ENCODE measurements at regions not wholly inside any gene's neighbourhood (a gene's known extent, or its start where the extent isn't known, plus 50 kb on each side); places are given as distances from the start of the nearest gene placed in this dataset.
"Not testable (repeated sequence)": the region's sequence is repeated elsewhere in the genome, so short reads cannot be mapped to it uniquely, and the experiment has no call there.

DNA sequence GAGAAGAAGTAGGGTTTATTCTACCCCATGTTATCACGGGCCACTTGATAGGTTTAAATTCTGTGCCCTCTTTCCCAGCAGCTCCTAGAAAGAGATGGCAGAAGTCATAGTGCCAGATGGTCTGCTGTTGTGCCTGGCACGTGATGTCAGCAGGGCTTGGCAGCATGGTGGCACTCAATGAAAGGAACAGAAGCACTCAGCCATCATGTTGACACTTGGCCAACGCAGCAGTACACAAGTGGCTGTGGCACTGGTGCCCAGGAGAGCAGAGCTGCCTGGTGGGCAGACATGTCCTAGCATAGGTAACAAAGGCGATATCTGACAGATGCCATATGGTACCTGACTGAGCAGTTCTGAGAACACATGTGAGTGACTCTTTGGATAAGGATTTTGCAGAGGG, 796.4 kb upstream of the ACO1 start:
- DNase-seq (no peak), ATAC-seq (ENCODE audit: poor library complexity) (no peak)
- intact Hi-C loops (cut with DNase I): no loop called here

DNA sequence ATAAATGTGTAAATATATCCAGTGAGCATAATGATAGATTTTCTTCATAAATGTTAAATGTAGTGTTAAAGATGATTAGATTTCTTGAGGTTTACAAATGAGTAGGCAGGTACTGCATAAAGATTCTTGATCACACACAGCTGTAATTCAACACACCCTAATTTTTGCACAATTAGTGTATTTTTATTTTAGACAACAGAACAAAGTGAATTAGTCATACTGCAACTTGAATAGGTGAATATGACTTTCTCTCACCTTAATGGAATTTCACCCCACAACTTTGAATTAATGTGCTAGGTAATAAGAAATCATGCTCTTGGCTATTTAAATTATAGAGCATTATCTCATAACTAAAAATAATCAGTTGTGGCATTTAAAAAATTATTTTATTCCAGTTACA, 795.7 kb upstream of the ACO1 start:
- DNase-seq (no peak), ATAC-seq (ENCODE audit: poor library complexity) (no peak)
- intact Hi-C loops (cut with DNase I): no loop called here

DNA sequence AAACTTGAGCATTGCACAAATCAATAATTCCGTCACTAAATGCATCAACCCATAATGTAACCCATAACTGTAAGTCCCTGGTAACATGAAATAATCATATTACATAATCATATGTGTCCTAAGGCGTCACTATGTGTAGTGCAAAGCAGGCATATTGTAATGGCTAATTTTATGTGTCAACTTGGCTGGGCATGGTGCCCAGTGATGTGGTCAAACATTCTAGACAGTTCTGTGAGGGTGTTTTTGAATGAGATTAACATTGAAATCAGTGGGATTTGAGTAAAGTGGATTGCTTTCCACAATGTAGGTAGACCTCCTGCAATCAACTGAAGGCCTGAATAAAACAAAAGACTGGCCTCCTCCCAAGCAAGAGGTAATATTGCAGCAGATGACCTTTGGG, 794.4 kb upstream of the ACO1 start:
- ATAC-seq (ENCODE audit: poor library complexity) (no peak), DNase-seq (no peak)
- intact Hi-C loops (cut with DNase I): no loop called here

DNA sequence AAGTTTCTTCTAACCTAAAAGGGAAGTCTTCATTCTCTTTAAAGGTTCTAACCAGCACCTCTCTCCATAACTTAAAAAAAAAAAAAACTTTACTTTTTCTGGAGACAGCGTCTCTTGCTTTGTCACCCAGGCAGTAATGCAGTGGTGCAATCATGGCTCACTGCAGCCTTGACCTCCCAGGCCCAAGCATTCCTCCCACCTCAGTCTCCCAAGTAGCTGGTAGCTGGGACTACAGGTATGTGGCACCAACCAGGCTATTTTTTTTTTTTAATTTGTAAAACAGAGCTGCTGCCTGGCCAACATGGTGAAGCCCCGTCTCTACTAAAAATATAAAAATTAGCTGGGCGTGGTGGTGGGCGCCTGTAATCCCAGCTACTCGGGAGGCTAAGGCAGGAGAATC, 787.4 kb upstream of the ACO1 start:
- ATAC-seq (ENCODE audit: poor library complexity); intact Hi-C loops (cut with DNase I); DNase-seq: not testable (repeated sequence)

DNA sequence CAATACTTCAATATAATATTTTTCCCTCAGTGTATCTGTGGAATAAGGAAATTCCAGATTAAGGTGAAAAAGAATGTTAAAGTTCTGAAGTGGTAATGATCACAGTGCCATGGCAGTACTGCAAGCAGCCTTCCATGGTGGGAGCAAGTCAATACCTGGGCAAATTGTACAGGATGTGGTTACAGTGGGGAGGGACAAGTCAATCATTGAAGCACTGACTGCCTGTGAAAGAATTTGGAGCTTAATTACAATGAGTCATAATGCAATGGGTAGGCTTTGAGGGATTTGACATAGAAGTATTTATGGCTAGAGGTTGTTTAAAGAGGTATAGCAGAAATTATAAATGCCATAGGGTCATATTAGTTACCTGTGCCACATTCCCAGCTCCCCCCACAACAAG, 786.5 kb upstream of the ACO1 start:
- intact Hi-C loops (cut with DNase I): no loop called here
- ATAC-seq (ENCODE audit: poor library complexity) (no peak), DNase-seq (no peak)

DNA sequence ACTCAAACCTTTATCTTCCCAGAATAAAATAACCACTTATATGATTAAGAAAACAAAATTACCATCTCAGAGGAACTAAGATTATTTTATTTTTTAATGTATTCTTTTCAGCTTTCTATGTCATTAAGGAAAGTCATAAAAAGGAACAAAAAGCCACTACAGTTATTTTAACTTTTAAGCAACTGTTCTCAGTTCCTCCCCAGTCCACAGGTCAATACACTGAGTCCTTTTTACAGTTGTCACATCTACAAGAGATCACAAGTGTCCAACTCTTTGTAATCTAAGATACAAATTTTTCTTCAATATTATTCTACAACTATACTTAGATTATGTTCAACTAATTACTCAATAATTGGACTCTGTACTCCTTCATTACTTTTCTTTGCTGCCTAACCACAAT, 782.8 kb upstream of the ACO1 start:
- ATAC-seq (ENCODE audit: poor library complexity) (no peak), DNase-seq (no peak)
- intact Hi-C loops (cut with DNase I): no loop called here

DNA sequence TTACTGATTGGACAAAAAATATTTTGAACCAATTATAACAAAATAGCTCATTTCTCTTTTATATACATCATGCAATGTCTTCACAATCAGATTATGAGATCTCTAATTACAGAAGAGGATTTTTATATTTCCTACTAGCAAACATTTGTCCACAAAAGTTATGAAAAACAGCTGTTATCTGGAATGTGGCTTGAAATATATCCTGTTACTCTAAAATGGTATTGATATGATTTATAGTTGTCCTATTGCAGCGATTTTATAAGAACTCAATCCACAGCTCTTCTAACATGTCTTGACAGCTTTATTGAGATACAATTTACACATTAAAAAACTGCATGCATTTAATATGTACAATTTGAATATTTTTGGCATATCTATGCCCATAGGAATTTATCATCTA, 779.9 kb upstream of the ACO1 start:
- no peak for ATAC-seq (ENCODE audit: poor library complexity)
- DNase-seq: no peak
- intact Hi-C loops (cut with DNase I): no loop called here

DNA sequence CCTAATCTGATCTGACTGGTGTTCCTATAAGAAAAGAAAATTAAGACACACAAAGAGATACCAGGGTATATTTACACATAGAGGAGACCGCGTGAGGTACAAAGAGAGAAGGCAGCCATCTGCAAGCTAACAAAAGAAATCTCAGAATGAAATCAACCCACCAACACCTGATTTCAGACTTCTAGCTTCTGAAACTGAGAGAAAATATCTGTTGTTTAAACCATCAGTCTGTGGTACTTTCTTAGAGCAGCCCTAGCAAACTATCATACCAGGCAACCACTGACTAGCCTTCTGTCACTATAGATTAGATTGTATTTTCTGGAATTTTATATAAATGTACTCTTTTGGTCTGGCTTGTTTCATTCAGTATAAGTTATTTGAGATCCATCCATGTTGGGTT, 779.3 kb upstream of the ACO1 start:
- intact Hi-C loops (cut with DNase I): no loop called here
- no peak for ATAC-seq (ENCODE audit: poor library complexity)

DNA sequence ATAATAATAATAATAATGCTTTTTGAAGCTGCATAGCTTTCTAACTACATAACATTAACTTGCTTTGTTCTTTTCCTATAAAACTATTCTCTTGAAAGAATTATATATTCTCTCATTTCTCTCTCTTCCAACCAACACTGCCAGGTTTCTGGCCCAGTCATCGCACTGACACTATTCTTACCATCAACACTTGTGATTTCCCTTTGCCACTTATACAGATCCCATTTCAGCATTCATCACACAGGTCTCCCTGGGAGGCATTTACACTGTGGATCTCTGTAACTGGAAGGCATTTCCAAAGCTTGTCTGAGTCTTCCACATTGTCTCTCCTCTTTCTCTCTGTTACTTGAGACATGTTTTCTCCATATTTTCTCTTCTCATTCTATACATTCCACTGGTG, 777.8 kb upstream of the ACO1 start:
- no peak for DNase-seq
- ATAC-seq (ENCODE audit: poor library complexity): no peak
- intact Hi-C loops (cut with DNase I): no loop called here

More for the DNA sequence above, 779.3 kb upstream of the ACO1 start:
- no peak for DNase-seq

DNA sequence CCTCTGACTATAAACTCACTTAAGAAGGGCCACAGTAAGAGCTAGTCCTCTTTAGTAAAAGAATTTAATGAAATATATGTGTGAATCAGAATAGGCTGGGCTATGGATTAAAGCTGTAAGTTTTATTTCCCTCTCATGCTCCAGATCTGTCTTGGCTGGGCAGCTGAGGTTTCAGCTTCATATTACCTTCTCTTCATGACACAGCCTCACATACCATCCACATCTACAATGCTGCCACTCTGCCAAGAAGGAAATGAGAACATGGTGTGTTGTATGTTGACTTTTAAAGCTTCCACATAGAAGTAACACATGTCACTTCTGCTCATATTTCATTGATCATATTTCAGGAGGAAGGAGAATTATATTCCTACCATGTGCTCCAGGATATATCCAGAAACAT, 776.0 kb upstream of the ACO1 start:
- intact Hi-C loops (cut with DNase I): no loop called here
- DNase-seq (no peak), ATAC-seq (ENCODE audit: poor library complexity) (no peak)

DNA sequence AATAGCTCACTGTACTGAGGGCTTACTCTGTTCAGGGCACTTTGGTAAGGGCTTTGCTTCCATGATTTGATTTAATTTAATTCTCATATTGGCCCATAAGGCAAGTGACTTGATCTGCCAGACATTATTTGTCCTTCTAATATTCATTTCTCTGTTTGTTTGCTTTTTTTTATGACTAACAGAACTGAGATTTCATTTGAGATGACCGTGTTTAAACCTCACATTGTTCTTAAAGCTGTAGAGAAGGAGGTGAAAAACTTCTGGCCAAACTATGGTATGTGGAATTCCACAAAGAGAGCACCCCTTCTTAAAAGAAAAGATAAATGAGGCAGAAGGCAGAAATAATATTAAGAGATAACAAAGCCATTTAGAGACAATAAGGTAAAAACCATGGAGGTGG, 775.6 kb upstream of the ACO1 start:
- no peak for ATAC-seq (ENCODE audit: poor library complexity)
- intact Hi-C loops (cut with DNase I): no loop called here
- DNase-seq: no peak

DNA sequence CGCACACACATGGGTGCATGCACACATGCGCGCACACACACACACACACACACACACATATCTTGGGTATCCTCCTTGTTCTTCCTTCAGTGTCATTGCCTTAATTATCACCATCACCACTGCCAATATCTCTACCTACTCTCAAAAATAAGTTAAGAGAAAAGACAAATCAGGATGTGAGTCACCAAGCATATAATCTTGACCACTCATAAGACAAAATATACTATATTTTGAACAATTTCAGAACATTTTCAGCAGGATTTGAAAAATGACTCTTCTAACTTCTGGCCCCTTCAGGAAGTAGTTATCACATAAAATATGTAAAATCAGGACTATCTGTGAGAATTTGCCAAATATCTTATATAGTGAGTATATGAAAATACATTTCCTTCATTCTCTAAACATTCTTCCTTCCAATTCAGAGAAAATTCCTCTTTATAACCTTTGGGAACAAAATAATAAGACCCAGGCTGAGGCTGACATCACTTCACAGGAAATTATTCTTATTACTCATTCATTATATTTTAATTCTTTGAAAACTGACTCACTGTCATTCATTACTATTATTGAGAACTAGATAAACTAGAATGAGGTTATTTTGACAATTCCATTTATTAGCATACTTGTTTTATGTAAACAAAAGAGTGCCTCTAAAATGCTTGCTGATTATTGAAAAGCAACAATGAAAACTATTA, 772.0 kb upstream of the ACO1 start:
- intact Hi-C loops (cut with DNase I): no loop called here
- DNase-seq: no peak
- ATAC-seq (ENCODE audit: poor library complexity): no peak

DNA sequence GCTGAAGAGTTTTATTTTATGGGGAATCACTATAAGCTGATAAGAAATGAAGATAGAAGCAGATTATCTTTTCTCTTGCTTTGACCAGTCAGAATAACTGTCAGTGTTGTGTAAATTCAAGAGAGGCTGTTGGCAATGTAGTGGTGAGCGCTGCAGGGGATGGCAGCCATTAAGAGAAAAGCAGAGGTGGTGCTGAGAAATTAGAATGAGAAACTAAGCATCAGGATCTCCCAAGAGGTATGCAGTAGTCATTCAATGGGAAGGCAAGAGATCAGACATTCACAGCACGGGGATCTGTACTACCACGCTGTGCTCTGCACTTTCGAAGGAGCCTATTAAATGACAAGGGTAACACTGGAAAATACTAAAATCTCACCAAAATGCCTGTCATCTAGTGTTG, 768.5 kb upstream of the ACO1 start:
- DNase-seq (no peak), ATAC-seq (ENCODE audit: poor library complexity) (no peak)
- intact Hi-C loops (cut with DNase I): no loop called here

DNA sequence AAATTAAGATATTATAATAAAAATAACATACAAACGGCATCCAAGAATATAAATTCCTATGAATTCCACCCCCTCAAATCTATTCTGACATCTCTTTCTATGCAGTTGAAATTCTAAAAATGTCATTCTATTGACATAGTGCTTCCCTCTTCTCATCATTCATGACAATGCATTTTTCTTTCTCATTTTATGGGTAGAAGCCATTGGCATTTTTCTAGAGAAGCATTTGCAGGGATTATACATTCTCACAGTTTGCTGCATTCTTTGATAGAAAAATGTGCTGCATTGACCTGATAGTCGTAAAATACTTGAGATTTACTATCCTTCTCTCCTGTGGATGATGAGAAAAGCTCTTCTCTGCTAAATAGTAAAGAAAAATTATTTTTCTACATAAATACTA, 760.9 kb upstream of the ACO1 start:
- no peak for ATAC-seq (ENCODE audit: poor library complexity)
- intact Hi-C loops (cut with DNase I): no loop called here
- no peak for DNase-seq

DNA sequence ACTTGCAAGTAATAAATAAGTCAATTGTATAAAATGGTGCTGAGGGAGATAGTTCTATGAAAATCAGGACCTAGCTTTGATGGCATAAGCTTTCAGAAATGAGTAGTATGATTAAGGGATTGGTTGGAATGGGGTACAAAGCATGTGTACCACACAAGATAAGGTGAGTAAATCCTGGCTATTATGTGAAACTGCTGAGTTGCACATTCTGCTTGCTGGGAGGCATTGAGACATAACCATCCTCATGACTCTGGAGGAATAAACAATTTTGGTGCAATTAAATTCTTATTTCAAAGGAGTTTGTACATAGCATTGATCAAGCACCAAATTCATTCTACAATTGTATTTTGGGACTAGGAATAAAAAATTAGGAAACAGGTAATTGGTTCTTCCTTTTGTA, 755.2 kb upstream of the ACO1 start:
- DNase-seq (no peak), ATAC-seq (ENCODE audit: poor library complexity) (no peak)
- intact Hi-C loops (cut with DNase I): no loop called here

DNA sequence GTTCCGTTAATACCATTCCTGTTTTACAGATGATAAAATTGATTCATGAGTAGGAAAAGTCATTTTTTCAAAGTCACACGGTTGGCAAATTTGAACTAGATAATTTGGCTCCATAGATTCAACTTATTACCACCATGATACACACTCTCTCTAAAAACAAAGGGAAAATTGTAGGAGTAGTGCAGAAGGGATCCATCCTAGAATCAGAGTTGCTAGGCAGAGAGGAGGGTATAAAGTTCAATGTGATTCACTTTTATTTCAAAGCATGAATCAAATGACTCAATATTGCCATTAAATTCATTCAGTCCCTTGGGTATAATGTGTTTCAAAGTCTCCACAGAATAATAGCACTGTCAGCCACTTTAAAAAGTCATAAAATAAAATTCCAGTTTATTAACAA, 747.2 kb upstream of the ACO1 start:
- ATAC-seq (ENCODE audit: poor library complexity) (no peak), DNase-seq (no peak)
- intact Hi-C loops (cut with DNase I): no loop called here

DNA sequence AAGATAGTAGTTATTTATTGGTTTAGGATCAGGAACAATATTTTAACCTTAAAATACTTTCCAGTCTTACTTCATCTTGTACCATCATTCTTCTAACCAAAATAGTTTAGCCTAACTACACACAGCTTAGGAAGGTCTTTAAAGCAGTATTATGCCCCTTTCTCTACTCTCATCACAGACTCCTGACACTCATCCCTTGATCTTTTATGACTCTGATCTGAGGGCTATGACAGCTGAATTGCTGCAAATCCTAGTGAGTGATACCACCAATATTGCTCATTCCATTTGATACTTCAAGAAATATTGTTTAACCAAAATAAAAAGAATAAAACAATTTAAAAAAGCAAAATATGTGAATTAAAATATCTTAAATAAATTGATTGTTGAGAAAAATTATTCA, 746.6 kb upstream of the ACO1 start:
- no peak for ATAC-seq (ENCODE audit: poor library complexity)
- DNase-seq: no peak
- intact Hi-C loops (cut with DNase I): no loop called here

DNA sequence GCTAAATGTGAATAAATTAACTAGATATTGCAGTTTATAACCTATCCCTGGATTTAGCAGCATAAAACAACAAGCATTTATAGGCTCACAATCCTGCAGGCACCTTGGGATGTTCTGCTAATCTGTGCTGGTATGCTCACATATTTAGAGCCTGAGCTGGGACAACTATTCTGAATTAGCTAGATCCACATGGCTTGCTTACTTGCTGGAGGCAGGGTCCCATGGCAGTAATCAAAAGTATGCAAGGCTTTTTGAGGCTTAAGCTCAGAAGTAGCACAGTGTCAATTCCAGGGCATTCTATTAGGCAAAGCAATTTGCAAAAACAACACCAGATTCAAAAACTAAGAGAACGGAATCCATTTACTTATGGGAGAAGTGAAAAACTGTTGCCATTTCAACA, 745.0 kb upstream of the ACO1 start:
- intact Hi-C loops (cut with DNase I): no loop called here
- ATAC-seq (ENCODE audit: poor library complexity) (no peak), DNase-seq (no peak)

DNA sequence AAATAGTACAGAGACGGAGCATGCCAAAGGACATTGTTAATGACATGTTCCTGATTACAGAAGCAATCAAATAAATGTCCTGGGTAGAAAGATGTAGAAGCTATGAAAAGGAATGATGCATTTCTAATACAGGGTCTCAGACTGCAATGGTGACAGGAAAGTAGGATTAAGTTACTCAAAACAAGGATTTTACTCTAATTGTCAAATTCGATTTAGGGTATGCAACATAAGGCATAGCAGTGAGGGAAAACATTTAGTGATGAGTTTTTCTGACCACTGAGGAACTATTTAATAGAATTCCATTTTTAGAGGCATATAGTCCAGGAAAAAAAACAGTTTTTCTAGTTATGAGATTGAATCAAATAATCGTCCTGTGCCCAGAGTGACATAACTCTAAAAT, 715.1 kb upstream of the ACO1 start:
- intact Hi-C loops (cut with DNase I): no loop called here
- DNase-seq (no peak), ATAC-seq (ENCODE audit: poor library complexity) (no peak)

DNA sequence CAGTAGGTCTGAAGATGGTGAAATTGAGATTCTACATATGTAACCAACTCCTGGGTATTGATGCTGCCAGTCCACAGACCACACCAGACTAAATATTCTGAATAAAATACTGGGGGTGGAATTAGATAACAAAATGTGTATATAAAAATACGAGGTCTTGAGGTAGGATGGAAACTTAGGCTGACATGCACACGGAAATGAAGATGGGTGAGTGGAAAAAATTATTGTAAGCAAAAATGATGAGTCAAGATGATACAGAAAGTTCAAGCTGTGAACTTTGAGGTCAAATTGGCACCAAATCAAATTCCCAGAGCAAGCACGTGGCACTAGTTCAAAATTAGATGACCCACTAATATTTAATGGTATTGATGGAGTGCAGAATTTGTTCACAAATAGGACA, 713.4 kb upstream of the ACO1 start:
- ATAC-seq (ENCODE audit: poor library complexity) (no peak), DNase-seq (no peak)
- intact Hi-C loops (cut with DNase I): no loop called here

DNA sequence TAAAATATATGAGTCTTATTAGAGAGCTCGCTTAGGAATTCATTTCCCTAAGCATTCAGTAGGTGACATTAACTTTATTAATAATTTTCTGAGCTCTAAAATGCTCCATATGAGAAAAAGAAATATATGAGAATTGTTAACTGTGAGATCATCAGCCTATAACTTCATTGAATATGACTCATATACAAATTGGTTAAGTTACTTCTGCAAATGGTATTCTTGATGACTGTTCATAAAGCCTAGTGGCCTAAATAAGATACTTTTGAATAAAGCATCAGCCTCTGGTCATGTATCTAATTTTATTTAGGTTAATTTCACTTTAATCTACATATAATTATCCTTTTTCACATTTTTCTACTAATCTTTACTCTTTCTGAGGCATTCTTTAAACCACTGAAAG, 710.2 kb upstream of the ACO1 start:
- ATAC-seq (ENCODE audit: poor library complexity) (no peak), DNase-seq (no peak)
- intact Hi-C loops (cut with DNase I): no loop called here

DNA sequence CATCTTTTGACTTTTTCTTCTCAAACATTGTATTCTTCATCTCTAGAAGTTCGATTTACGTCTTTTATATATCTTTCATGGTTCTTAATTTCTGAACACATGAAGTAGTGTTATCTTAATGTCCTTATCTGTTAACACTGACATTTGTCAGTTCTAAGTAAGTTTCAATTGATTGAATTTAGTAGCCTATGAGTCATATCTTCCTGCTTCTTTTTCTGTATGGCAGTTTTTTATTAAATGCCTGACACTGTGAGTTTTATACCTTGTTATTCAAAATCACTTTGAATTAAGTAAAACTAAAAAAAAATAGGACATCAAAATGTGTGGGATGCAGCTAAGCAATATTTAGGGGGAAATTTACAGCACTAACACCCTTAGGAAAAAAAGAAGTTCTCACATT, 707.0 kb upstream of the ACO1 start:
- intact Hi-C loops (cut with DNase I): no loop called here
- ATAC-seq (ENCODE audit: poor library complexity) (no peak), DNase-seq (no peak)

All from Right ventricle myocardium superior (tissue), 1 donor.